ENCODE measurements at regions not wholly inside any gene's neighbourhood (a gene's known extent, or its start where the extent isn't known, plus 50 kb on each side); places are given as distances from the start of the nearest gene placed in this dataset.

GRCh38 chr11:120052196-120052775 is 85.6 kb downstream of the TRIM29 start:
- no peak overlapping the region for H3K18ac ChIP-seq (ENCODE audit: low read depth, low read length)
- H3K23ac ChIP-seq (ENCODE audit: low read depth, low read length): no peak overlapping the region
- no peaks in the 10 kb centered on the region for H3K36me3 ChIP-seq (ENCODE audit: control insufficient read depth, insufficient read depth, low read length)
- dilution Hi-C loops (cut with HindIII; ENCODE audit: low sequenced_read_pairs, unreplicated experiment): no loop called here
- no peak overlapping the region for H2AK5ac ChIP-seq (ENCODE audit: low read depth, low read length)
- no peak overlapping the region for H2BK120ac ChIP-seq (ENCODE audit: low read depth, low read length)
- ATAC-seq (ENCODE audit: low read depth): no peak
- no TSS peak for BruUV-seq (replicated peaks)
- H3K56ac ChIP-seq (ENCODE audit: extremely low read depth, insufficient read depth, low read length): no peak overlapping the region
- H3K4me2 ChIP-seq (ENCODE audit: low read depth, low read length): no peak overlapping the region
- no peak overlapping the region for H4K8ac ChIP-seq (ENCODE audit: low read depth in 2 of 2, low read length in 2 of 2)
- no peak overlapping the region for H4K91ac ChIP-seq (ENCODE audit: insufficient read depth, low read depth, low read length)
- H2BK15ac ChIP-seq (ENCODE audit: low read depth, low read length): no peak overlapping the region
- 70% methylated on average over 5 of the region's 6 CpGs; no CpG with 5 or more reads in 1 of the 2 experiments for WGBS, 2 experiments (ENCODE audit: extremely low coverage in 2 of 2, insufficient read length in 1 of 2)
- H3K14ac ChIP-seq (replicated peaks; ENCODE audit: low read depth, low read length): no peak overlapping the region
- H3K4ac ChIP-seq (ENCODE audit: low read depth, low read length): no peak overlapping the region
- ChIA-PET POLR2A (ENCODE audit: unreplicated experiment) (no interaction called here), CTCF (no interaction called here)
- no peak overlapping the region for H3K27ac ChIP-seq (ENCODE audit: insufficient read depth, low read length)
- no peak for DNase-seq
- H2BK20ac ChIP-seq (ENCODE audit: low read depth, low read length): no peak overlapping the region
- no peaks in the 10 kb centered on the region; the same call in none of the 2 replicates for H3K27me3 ChIP-seq (ENCODE audit: control insufficient read depth, insufficient read depth, low read length)
- H3K9me3 ChIP-seq (ENCODE audit: control insufficient read depth, insufficient read depth, low read length): 0 out of 2 replicates have a peak, but pooled peaks cover 2% of the 10 kb centered on the region
- no peak for TF ChIP-seq RCOR1 (IDR thresholded peaks at IDR 0.05; ENCODE audit: insufficient replicate concordance, low read length)
- no peak for TF ChIP-seq CEBPB (IDR thresholded peaks at IDR 0.05; ENCODE audit: low read depth, low read length)
- no peak for TF ChIP-seq BHLHE40 (IDR thresholded peaks at IDR 0.05; ENCODE audit: low read depth, low read length)
- TF ChIP-seq SMC3 (IDR thresholded peaks at IDR 0.05; ENCODE audit: low read depth, low read length): no peak
- no peak for TF ChIP-seq FOS (IDR thresholded peaks at IDR 0.05; ENCODE audit: low read depth, low read length)
- TF ChIP-seq CTCF (conservative IDR thresholded peaks at IDR 0.05; ENCODE audit: low read depth, low read length): no peak
- TF ChIP-seq MXI1 (IDR thresholded peaks at IDR 0.05; ENCODE audit: borderline replicate concordance, low read depth, low read length): no peak
- no peak for TF ChIP-seq POLR2A (IDR thresholded peaks at IDR 0.05; ENCODE audit: low read depth, low read length)
- TF ChIP-seq ELK1 (IDR thresholded peaks at IDR 0.05; ENCODE audit: borderline replicate concordance, low read depth, low read length): no peak
- TF ChIP-seq MAZ (IDR thresholded peaks at IDR 0.05; ENCODE audit: borderline replicate concordance, low read depth, low read length): no peak
- TF ChIP-seq MAFK (IDR thresholded peaks at IDR 0.05; ENCODE audit: low read depth, low read length): no peak
- no peak for TF ChIP-seq RFX5 (IDR thresholded peaks at IDR 0.05; ENCODE audit: low read depth, low read length)
- no peak for TF ChIP-seq NFE2L2 (IDR thresholded peaks at IDR 0.05; ENCODE audit: low read depth, low read length)
- no peak for TF ChIP-seq USF2 (IDR thresholded peaks at IDR 0.05; ENCODE audit: low read depth, low read length)
- no peak for TF ChIP-seq RAD21 (IDR thresholded peaks at IDR 0.05; ENCODE audit: low read length)
- no peak for TF ChIP-seq CHD1 (IDR thresholded peaks at IDR 0.05; ENCODE audit: low read depth, low read length)
- in situ Hi-C loops (cut with MboI; ENCODE audit: low sequenced_read_pairs): no loop called here
- H3K79me1 ChIP-seq (ENCODE audit: low read depth in 1 of 2, low read length in 2 of 2): no peaks in the 10 kb centered on the region
- no peaks in the 10 kb centered on the region for H3K9me1 ChIP-seq (ENCODE audit: insufficient read depth, low read length)
- H2BK5ac ChIP-seq (ENCODE audit: low read depth, low read length, poor library complexity, severe bottlenecking): no peak overlapping the region
- no peak overlapping the region for H2AK9ac ChIP-seq (replicated peaks; ENCODE audit: low read depth, low read length, poor library complexity)
- H4K5ac ChIP-seq (ENCODE audit: low read depth, low read length): no peak overlapping the region
- H3K4me3 ChIP-seq (ENCODE audit: insufficient read depth, low read depth, low read length): no peak overlapping the region
- H3K4me1 ChIP-seq (ENCODE audit: control insufficient read depth, insufficient read depth, low read length): no peaks in the 10 kb centered on the region
- H2AFZ ChIP-seq (replicated peaks; ENCODE audit: low read length, poor library complexity): no peak overlapping the region
- H3K9ac ChIP-seq (ENCODE audit: low read depth, low read length): no peak overlapping the region
- intact Hi-C loops (cut with micrococcal nuclease): no loop called here
- no peaks in the 10 kb centered on the region for H4K20me1 ChIP-seq (ENCODE audit: insufficient read depth, low read length)

Measured in IMR-90 (cell line).